Keratinocyte (primary cell): ENCODE measurements at regions not wholly inside any gene's neighbourhood (a gene's known extent, or its start where the extent isn't known, plus 50 kb on each side); places are given as distances from the start of the nearest gene placed in this dataset.

Experiments
- EZH2 ChIP-seq: IDR thresholded peaks from one replicate; pipeline ENCODE4 v1.6.1; 2012; ENCODE audit warnings: inconsistent platforms, mild to moderate bottlenecking, low read length, moderate library complexity
- TF ChIP-seq, protein P1 (sequence below), 3 experiments: IDR thresholded peaks in 1 of 3; conservative IDR thresholded peaks in 1 of 3; optimal IDR thresholded peaks in 1 of 3; 2 replicates in 2 of 3; 3 replicates in 1 of 3; pipeline versions ENCODE3 to v1.5.1; 2011; ENCODE audit warnings: low read length in 3 of 3, mild to moderate bottlenecking in 3 of 3, moderate library complexity in 2 of 3, control low read depth in 1 of 3, inconsistent platforms in 1 of 3; ENCODE audit not compliant: insufficient read depth in 2 of 3; ENCODE audit errors: extremely low read depth in 1 of 3

DNA sequence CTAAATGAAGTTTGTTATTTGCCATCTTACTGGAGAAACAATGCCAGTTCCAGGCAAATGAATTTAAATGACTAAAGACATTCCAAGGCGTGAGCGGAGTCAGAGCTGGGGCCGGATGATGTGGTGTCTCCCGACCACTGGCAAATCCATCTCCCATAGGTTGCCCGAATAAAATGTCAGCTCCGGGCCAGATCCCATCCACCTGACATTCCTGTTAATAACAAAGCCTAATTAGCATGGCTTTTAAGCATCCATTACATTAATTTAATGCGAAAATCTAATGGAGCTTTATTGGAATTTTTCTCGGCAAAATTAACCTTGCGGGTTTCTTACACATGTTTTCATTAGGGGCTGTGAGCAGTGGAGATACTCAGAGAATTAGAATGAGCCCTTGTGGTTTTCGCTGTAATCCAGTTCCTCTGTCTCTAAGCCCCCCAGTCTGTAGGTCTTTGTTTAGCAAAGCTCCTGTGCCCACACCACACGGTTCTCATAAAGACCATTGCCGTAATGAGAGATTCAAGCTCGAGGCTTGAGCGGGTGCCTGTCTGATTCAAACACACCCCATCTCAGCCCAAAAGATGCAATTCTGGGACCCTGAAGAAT is 123.3 kb downstream of the CCT6B start:
- TF ChIP-seq, protein P1, sequence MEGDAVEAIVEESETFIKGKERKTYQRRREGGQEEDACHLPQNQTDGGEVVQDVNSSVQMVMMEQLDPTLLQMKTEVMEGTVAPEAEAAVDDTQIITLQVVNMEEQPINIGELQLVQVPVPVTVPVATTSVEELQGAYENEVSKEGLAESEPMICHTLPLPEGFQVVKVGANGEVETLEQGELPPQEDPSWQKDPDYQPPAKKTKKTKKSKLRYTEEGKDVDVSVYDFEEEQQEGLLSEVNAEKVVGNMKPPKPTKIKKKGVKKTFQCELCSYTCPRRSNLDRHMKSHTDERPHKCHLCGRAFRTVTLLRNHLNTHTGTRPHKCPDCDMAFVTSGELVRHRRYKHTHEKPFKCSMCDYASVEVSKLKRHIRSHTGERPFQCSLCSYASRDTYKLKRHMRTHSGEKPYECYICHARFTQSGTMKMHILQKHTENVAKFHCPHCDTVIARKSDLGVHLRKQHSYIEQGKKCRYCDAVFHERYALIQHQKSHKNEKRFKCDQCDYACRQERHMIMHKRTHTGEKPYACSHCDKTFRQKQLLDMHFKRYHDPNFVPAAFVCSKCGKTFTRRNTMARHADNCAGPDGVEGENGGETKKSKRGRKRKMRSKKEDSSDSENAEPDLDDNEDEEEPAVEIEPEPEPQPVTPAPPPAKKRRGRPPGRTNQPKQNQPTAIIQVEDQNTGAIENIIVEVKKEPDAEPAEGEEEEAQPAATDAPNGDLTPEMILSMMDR (optimal IDR thresholded peaks at IDR 0.05 in 1 of 3, IDR thresholded peaks at IDR 0.05 in 1 of 3, conservative IDR thresholded peaks at IDR 0.05 in 1 of 3; ENCODE audit: extremely low read depth in 1 of 3, insufficient read depth in 2 of 3, low read length in 3 of 3), result no peak
- no peak for TF ChIP-seq EZH2
